ENCODE measurements at regions not wholly inside any gene's neighbourhood (a gene's known extent, or its start where the extent isn't known, plus 50 kb on each side); places are given as distances from the start of the nearest gene placed in this dataset.

DNA sequence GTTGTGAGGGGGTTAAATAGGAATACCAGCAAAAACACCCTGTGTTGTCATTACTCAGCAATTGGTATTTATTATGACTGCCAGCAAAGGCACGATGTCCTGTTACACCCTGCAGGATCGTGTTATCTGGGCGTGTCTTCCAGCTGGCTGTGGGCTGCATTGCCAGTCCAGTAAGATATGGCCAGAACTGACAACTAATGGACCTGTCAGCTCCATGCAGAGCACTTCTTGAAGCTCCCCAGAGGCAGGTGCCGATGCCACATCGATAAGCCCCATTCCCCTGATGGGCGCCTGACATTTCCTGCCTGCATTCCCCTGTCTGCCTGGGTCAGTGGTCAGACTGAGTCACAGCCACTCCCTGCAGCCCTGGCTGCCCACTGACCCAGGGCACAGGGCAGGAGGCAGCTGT, 79.7 kb upstream of the RASGRF1 start:
- no peak for TF ChIP-seq CTCF (IDR thresholded peaks at IDR 0.05)
- no peak for TF ChIP-seq POLR2A (IDR thresholded peaks at IDR 0.05)
